Ovary (tissue), 3 donors: ENCODE measurements at regions not wholly inside any gene's neighbourhood (a gene's known extent, or its start where the extent isn't known, plus 50 kb on each side); places are given as distances from the start of the nearest gene placed in this dataset.

Experiments
- CTCF ChIP-seq, 3 donors: fragments of 450-650 bp in 2 of 3; fragments of 200-600 bp in 1 of 3; IDR thresholded peaks; one replicate each; pipeline versions ENCODE4 v1.5.1 to v1.8.0; 2016 to 2022; ENCODE audit warnings: antibody characterized with exemption in 3 of 3, mild to moderate bottlenecking in 1 of 3
- POLR2A ChIP-seq: fragments of 450-650 bp; IDR thresholded peaks from one replicate; pipeline ENCODE4 v1.6.1; 2017; ENCODE audit warnings: antibody characterized with exemption, mild to moderate bottlenecking, moderate library complexity
- donor health status: DM: no; HTN: no; CAD: no.

- TF ChIP-seq CTCF (IDR thresholded peaks at IDR 0.05), result no peak
- TF ChIP-seq POLR2A, result no peak
Measured at GRCh38 chr3:162166543-162166942, 669.9 kb downstream of the OTOL1 start.
